Esophagus muscularis mucosa (tissue), 3 donors: ENCODE measurements at regions not wholly inside any gene's neighbourhood (a gene's known extent, or its start where the extent isn't known, plus 50 kb on each side); places are given as distances from the start of the nearest gene placed in this dataset.

Experiments
- POLR2A ChIP-seq: fragments of 450-650 bp; IDR thresholded peaks from one replicate; pipeline ENCODE4 v1.6.1; 2017; ENCODE audit warnings: antibody characterized with exemption, moderate library complexity, mild to moderate bottlenecking, low read depth
- TF ChIP-seq, protein P1 (sequence below), 3 experiments: fragments of 200-600 bp in 2 of 3; fragments of 450-650 bp in 1 of 3; sonication (generic) in 2 of 3; IDR thresholded peaks; one replicate each; pipeline ENCODE4 v1.5.1; 2017 to 2019; ENCODE audit warnings: antibody characterized with exemption in 3 of 3, mild to moderate bottlenecking in 2 of 3, moderate library complexity in 1 of 3

DNA sequence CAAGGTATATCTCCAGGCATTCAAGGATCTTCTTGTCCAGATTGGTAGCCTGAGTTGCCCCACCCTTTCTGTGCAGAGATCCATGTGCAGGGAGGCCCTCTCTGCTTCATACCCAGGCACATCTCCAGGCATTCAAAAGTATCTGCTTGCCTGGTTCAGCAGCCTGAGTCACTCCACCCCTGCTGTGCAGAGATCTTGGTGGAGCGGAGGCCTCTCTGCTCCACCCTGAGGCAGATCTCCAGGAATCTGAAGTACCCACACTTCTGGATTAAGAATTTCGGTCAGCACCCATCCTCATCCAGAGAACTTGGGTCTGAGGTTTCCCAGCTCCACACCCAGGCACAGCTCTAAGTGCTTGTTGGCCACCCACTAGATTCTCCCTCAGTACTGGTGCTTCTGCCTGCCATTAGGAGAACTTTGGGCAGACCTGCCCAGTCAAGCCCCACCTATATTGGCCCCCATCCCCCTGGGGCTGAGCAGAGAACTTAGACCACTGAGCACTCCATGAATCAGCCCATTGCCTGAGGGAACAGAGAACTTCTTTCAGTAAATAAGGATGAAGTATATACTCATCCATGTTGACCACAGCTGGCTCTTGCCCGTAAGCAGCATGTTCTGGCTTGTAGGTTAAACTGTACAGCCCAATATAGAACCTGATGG, 199.5 kb upstream of the ZCCHC13 start:
- TF ChIP-seq POLR2A = no peak
- TF ChIP-seq, protein P1, sequence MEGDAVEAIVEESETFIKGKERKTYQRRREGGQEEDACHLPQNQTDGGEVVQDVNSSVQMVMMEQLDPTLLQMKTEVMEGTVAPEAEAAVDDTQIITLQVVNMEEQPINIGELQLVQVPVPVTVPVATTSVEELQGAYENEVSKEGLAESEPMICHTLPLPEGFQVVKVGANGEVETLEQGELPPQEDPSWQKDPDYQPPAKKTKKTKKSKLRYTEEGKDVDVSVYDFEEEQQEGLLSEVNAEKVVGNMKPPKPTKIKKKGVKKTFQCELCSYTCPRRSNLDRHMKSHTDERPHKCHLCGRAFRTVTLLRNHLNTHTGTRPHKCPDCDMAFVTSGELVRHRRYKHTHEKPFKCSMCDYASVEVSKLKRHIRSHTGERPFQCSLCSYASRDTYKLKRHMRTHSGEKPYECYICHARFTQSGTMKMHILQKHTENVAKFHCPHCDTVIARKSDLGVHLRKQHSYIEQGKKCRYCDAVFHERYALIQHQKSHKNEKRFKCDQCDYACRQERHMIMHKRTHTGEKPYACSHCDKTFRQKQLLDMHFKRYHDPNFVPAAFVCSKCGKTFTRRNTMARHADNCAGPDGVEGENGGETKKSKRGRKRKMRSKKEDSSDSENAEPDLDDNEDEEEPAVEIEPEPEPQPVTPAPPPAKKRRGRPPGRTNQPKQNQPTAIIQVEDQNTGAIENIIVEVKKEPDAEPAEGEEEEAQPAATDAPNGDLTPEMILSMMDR (IDR thresholded peaks at IDR 0.05) = no peak
